NCI-H2107 (cell line): ENCODE measurements at regions not wholly inside any gene's neighbourhood (a gene's known extent, or its start where the extent isn't known, plus 50 kb on each side); places are given as distances from the start of the nearest gene placed in this dataset.
"Not testable (repeated sequence)": the region's sequence is repeated elsewhere in the genome, so short reads cannot be mapped to it uniquely, and the experiment has no call there.

Experiments
- DNase-seq: peaks from one replicate; lab custom pipeline; 2025; lab: John Stamatoyannopoulos, UW

GRCh38 chr3:127520993-127521392, 69.5 kb downstream of the TPRA1 start:
- DNase-seq = no peak

- DNase-seq = no peak
Observed at GRCh38 chr3:127518456-127519081, 72.0 kb downstream of the TPRA1 start.

- DNase-seq = no peak
Observed at GRCh38 chr3:127512256-127512655, 78.3 kb downstream of the TPRA1 start.

- DNase-seq = no peak
Observed at GRCh38 chr3:127501177-127501576, 89.4 kb downstream of the TPRA1 start.

GRCh38 chr3:127497676-127498075, 92.9 kb downstream of the TPRA1 start:
- DNase-seq = no peak

GRCh38 chr3:127497166-127497565, 93.4 kb downstream of the TPRA1 start:
- no peak for DNase-seq

- DNase-seq = no peak
Observed at GRCh38 chr3:127495821-127496655, 94.5 kb downstream of the TPRA1 start.

GRCh38 chr3:127493924-127494646, 96.4 kb downstream of the TPRA1 start:
- DNase-seq = no peak

- no peak for DNase-seq
Observed at GRCh38 chr3:127492426-127492825, 98.1 kb downstream of the TPRA1 start.

GRCh38 chr3:127491909-127492308, 98.6 kb downstream of the TPRA1 start:
- no peak for DNase-seq

GRCh38 chr3:127491323-127491722, 99.2 kb downstream of the TPRA1 start:
- no peak for DNase-seq

GRCh38 chr3:127491024-127491305, 99.6 kb downstream of the TPRA1 start:
- DNase-seq = not testable (repeated sequence)

GRCh38 chr3:127490271-127491023, 100.1 kb downstream of the TPRA1 start:
- no peak for DNase-seq

GRCh38 chr3:127489357-127489756, 101.2 kb downstream of the TPRA1 start:
- DNase-seq = no peak

- DNase-seq = no peak
Observed at GRCh38 chr3:127488740-127489139, 101.8 kb downstream of the TPRA1 start.

GRCh38 chr3:127488141-127488672, 102.3 kb downstream of the TPRA1 start:
- no peak for DNase-seq

GRCh38 chr3:127487196-127487595, 103.3 kb downstream of the TPRA1 start:
- DNase-seq = no peak

GRCh38 chr3:127486321-127486944, 104.1 kb downstream of the TPRA1 start:
- DNase-seq = no peak

- DNase-seq = no peak
Observed at GRCh38 chr3:127485396-127486170, 105.0 kb downstream of the TPRA1 start.

- DNase-seq = no peak
Observed at GRCh38 chr3:127484601-127485388, 105.7 kb downstream of the TPRA1 start.
